HG02571 (cell line): ENCODE measurements at regions not wholly inside any gene's neighbourhood (a gene's known extent, or its start where the extent isn't known, plus 50 kb on each side); places are given as distances from the start of the nearest gene placed in this dataset.

Experiments used
- ATAC-seq: cut with Tn5 transposase; IDR thresholded peaks from one replicate; pipeline ENCODE4 v1.9.1; 2021; ENCODE audit warnings: mild to moderate bottlenecking, moderate library complexity; ENCODE audit not compliant: unreplicated experiment

GRCh38 chr13:64867856-64868255 lies 2362.3 kb downstream of the PCDH9 start:
- ATAC-seq = no peak

GRCh38 chr13:64866331-64866730 lies 2363.8 kb downstream of the PCDH9 start:
- no peak for ATAC-seq

GRCh38 chr13:64855506-64855905 lies 2374.6 kb downstream of the PCDH9 start:
- ATAC-seq = no peak

GRCh38 chr13:64850017-64850416 lies 2380.1 kb downstream of the PCDH9 start:
- ATAC-seq = no peak

- no peak for ATAC-seq
Measured at GRCh38 chr13:64849196-64849595, 2380.9 kb downstream of the PCDH9 start.

GRCh38 chr13:64847767-64848166 lies 2382.4 kb downstream of the PCDH9 start:
- ATAC-seq = no peak

- ATAC-seq = no peak
Measured at GRCh38 chr13:64845110-64845509, 2385.0 kb downstream of the PCDH9 start.

- ATAC-seq = no peak
Measured at GRCh38 chr13:64819081-64819480, 2411.1 kb downstream of the PCDH9 start.

GRCh38 chr13:64817691-64818090 lies 2412.4 kb downstream of the PCDH9 start:
- no peak for ATAC-seq

GRCh38 chr13:64810750-64811149 lies 2419.4 kb downstream of the PCDH9 start:
- ATAC-seq = no peak

- no peak for ATAC-seq
Measured at GRCh38 chr13:64808704-64809103, 2421.4 kb downstream of the PCDH9 start.

- no peak for ATAC-seq
Measured at GRCh38 chr13:64801768-64802167, 2428.4 kb downstream of the PCDH9 start.

- no peak for ATAC-seq
Measured at GRCh38 chr13:64798422-64798821, 2431.7 kb downstream of the PCDH9 start.

GRCh38 chr13:64793592-64793991 lies 2436.5 kb downstream of the PCDH9 start:
- no peak for ATAC-seq

- ATAC-seq = no peak
Measured at GRCh38 chr13:64793131-64793530, 2437.0 kb downstream of the PCDH9 start.

- ATAC-seq = no peak
Measured at GRCh38 chr13:64791373-64791772, 2438.8 kb downstream of the PCDH9 start.

- ATAC-seq = no peak
Measured at GRCh38 chr13:64782466-64782865, 2447.7 kb downstream of the PCDH9 start.

GRCh38 chr13:64778002-64778401 lies 2452.1 kb downstream of the PCDH9 start:
- no peak for ATAC-seq

GRCh38 chr13:64774915-64775314 lies 2455.2 kb downstream of the PCDH9 start:
- ATAC-seq = no peak

GRCh38 chr13:64770743-64771142 lies 2459.4 kb downstream of the PCDH9 start:
- no peak for ATAC-seq

GRCh38 chr13:64767054-64767453 lies 2463.1 kb downstream of the PCDH9 start:
- no peak for ATAC-seq

- ATAC-seq = no peak
Measured at GRCh38 chr13:64765636-64766035, 2464.5 kb downstream of the PCDH9 start.

GRCh38 chr13:64758521-64759244 lies 2471.5 kb downstream of the PCDH9 start:
- ATAC-seq = no peak
